GM18499 (cell line): ENCODE measurements at regions not wholly inside any gene's neighbourhood (a gene's known extent, or its start where the extent isn't known, plus 50 kb on each side); places are given as distances from the start of the nearest gene placed in this dataset.
"Not testable (repeated sequence)": the region's sequence is repeated elsewhere in the genome, so short reads cannot be mapped to it uniquely, and the experiment has no call there.

Source experiments
- ATAC-seq: cut with Tn5 transposase; IDR thresholded peaks from one replicate; pipeline ENCODE4 v1.9.1; 2021; ENCODE audit warnings: moderate number of reproducible peaks; ENCODE audit not compliant: insufficient read depth, unreplicated experiment

DNA sequence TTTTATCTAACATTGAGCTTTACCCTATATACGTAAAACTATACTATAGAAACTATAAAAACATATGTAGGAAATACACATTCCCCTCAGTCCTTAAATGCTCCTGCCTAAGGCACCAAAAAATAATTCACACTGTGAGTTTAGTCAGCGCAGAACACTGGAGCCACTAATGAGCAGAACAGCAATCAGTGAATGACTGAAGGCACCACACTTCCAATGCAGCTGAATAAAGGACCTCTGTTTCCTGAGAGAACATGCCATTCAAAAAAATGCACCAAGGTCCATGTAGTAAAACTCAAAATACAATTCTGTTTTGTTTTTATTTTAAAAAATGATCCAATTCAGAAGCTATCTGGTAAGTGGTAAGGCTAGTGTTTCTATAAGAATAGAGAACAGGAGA, 1280.6 kb upstream of the NRXN1 start:
- no peak for ATAC-seq

DNA sequence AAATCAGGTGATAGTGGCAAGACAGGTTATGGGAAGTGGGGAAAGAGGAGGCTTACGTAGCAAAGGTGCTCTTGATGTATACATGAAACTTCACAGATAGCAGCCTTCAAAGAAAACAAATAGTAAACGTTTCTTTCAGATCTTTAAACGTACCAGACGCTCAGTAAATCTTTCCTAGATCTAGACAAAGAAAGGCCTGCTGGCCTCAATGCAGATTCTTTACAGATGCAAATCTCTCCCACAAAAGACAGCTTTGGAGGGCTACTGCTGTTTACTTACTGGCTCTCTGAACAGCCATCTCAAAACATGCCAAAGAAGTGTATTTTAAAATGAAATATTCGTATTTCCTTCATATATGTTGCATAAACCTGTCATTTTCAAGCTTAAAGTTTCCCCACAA, 1279.9 kb upstream of the NRXN1 start:
- no peak for ATAC-seq

DNA sequence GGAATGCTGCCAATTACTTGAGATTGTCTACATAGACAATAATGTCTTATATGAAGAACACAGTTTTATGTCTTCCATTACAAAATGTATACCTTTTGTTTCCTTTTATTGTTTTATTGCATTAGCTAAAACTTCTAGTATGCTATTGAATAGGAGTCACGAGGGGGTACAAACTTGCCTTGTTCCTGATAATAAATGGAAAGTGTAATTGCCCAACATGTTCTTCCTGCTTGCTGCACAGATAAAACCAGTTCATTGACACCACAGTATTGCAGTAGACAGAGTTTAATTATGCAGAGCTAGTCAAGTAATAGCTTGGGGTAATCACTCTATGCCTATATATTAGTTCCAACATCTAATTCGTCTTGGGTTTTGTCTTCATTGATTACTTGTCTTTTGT, 1276.2 kb upstream of the NRXN1 start:
- no peak for ATAC-seq

DNA sequence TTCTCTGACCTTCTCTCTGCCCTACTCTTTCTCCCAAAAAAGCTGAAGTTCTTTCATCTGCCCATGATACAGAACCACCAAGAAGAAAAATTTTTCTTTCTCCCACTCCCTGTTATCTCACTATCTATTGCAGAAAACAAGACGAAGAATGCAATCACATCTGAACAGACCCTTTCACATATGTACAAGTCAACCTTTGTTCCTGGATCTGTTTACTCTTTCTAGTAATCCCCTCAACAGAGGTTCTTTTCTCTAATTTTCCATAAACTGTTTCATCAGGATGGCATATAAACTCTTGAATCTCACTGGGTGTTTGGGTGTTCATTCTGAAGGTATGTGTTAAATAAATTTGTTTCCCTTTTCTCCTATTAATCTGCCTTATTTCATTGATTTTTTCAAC, 1262.7 kb upstream of the NRXN1 start:
- no peak for ATAC-seq

DNA sequence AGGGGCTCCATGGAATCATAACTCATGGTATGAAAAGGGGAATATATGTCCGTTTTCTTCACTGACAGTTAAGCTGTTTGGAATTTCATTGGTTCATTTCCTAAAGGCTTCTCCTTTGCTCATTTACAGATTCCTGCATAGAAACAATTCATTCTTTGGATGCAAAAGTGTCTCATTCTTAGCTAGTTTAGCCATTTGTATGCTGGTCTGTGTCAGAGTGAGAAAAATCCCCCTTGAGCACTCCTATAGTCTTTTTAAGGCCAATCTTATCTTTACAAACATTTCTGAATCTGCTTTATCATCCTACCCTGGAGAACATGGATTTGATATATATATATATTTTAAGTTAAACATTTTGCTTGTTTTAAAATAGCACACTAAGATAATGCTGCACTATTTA, 1260.9 kb upstream of the NRXN1 start:
- no peak for ATAC-seq

DNA sequence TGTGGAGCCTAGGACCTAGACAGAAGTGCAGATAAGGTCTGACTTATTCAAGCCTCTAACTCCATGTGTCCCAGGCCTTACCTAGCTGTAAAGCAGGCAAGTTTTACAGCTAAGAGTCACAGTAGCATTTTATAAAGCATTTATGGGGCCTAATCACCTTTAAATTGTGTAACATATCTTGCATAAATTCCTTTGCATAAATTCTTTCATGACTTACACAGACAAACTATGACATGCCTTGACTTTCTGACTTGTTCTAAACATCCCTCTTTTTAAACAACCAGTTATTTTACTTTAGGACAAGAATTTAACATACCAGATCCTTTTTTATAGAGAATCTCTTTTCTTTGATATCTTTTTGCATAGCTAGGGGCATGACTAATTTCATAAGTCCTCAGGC, 1257.8 kb upstream of the NRXN1 start:
- no peak for ATAC-seq

DNA sequence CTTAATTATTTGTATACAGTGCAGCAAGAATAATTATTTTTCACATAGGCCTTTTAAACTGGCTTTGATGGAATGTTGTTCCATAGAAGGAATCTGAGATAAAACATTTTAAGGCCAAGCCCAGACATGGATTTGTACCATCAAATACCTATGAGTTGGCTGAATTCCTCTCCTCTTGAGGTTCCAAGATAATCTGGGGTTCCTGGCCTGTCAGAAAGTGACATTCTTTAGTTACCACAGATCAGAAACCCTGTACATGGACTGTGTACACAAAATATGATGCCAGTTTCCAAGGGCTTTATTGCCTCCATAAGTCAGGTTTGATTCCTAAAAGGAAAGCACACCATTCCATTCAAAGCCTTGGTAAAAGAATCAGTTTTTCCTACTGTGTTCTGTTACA, 1256.7 kb upstream of the NRXN1 start:
- no peak for ATAC-seq

DNA sequence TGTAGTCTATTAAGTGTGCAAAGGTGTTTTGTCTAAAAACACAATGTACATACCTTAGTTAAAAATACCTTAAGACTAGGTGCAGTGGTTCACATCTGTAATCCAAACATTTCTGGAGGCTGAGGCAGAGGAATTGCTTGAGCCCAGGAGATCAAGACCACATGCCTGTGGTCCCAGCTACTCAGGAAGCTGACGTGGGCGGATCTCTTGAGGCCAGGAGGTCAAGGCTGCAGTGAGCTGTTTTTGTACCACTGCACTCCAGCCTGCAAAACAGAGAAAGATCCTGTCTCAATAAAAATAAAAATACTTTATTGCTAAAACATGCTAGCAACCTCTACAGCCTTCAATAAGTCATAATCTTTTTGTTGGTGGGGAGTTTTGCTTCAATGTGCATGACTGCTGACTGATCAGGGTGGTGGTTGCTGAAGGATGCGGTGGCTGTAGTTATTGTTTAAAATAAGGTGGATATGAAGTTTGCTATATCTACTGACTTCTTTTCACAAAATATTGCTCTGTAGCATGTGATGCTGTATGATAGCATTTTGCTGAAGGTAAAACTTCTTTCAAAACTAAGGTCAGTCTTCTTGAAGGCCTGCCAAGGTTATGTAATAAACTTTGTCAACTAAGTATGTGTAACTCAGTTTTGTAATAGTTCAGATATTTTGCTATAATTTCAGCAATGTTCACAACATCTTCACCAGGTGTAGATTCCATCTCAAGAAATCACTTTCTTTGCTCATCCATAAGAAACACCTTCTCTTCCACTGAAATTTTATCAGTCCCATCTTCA, 1238.0 kb upstream of the NRXN1 start:
- no peak for ATAC-seq

DNA sequence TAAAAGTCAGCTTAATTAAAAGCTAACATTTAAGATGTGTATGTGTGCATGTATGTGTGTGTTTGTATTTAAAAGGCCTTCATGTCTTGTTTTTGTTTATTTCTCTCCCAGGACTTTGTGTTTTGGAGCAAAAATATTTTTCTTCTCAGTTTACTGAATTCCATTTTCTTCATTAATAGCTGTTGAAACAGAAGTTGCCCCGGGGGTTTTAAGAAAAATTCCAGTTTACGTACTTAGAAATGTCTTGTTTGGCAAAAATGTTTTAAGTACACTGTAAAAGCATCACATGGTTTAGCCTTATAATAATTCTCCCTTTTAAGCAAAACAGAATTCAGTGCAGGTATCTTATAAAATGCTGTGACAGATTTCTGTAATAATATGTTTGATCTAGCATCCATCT, 1233.0 kb upstream of the NRXN1 start:
- no peak for ATAC-seq

DNA sequence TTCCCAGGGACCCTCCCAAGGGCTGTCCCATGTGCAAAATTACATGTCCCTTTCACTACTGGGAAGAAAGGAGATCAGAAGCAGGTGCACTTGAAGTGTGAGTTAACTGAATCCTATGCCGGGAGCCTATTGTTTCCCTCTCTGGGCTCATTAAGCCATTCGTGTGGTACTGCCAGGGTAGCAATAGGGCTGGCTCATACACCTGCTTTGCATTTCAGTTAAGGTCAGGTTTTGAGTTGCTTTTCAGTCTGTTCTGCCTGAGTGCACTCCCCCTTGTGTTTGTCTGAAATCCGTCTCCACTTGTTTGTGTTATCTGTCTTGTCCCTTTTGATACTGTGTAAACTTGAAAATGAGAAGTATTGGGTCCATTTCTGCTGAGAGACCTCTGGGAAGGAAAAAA, 1232.6 kb upstream of the NRXN1 start:
- ATAC-seq: no peak

DNA sequence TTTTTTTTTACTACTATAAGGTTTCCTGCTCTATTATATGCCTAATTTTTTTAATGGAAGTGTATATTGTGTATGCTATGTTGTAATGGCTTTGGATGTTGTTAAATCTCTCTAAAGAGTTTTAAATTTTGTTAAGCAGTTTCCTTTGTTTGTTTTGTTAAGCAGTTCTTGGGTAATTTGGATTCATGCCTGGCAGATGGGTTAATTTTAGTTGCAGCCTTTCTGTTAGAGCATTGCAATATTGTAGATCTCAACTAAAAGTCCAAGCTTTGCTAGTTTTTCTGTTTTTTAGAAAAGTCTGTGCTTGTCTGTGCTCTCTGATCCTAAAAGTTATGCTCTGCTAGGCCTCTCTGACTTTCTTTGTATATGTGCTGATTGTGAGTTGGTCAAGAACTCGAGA, 1229.0 kb upstream of the NRXN1 start:
- ATAC-seq: no peak

DNA sequence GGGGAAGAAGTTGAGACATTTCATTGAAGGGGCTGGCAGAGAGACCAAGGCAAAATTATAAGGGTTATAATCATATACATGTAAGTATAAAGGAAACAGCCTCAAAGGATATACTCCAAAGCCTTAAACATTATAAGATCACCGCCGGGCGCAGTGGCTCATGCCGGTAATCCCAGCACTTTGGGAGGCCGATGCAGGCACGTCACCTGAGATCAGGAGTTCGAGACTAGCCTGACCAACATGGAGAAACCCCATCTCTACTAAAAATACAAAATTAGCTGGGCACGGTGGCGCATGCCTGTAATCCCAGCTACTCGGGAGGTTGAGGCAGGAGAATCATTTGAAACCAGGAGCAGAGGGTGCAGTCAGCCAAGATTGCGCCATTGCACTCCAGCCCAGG, 1227.0 kb upstream of the NRXN1 start:
- ATAC-seq: not testable (repeated sequence)

DNA sequence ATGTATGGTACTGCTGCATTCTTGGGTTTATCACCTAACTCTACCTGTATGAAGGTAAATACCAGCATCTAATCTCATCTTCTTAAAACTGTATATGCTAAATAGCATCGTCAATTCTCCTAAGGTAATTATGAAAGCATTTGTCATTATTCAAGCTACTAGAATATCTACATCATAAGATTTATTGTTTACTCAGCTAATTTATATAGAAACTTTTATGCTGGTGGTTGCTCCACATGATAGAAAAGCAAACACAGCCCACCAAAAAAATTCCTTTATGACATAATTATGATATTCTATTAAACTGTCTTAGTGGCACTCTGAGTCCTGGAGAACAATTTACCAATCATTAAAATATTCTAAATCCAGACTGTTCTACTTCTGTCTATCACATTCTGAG, 1226.1 kb upstream of the NRXN1 start:
- ATAC-seq: no peak

DNA sequence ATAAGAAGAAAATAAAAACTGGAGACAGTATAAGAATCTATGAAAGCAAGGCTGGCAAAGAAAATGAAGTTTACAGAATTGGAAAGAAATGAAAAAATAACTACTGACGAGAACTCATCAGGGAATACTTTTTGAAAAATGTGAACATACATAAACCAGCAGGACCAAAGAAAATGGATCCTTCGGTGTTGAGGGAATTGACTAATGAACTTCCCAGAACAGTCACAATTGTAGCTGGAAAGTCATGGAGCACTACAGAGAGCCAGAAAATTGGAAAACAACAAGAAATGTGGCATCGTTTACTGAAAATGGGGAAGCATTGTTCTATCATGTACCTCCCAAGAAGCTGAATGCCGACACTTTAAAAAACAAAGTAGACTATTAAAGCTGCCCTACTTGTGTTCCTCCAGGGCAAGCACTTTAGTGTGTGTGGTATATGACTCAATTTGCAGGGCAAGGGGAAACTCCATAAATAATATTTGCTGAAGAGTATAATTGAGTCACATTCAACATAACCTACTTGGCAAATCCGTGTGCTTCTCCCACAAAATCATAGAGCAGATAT, 1221.6 kb upstream of the NRXN1 start:
- ATAC-seq: no peak

DNA sequence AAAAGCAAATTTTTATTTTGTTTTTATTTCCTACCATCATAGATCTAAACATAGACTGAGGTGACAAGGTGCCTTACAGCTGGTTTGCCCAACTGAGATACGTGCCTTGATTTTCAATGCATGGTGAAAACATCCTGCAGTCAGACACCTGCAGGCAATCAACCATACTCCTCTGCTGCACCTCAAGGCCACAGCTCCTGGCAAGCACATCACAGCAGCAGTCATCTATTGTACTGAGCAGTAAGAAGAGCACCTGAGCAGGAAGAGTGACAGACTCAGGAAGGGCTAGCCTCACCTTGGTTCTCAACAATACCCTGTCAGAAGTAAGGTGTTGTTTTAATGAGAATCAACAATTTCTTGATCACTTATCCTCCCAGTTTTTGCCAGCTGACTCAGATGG, 1206.8 kb upstream of the NRXN1 start:
- no peak for ATAC-seq

DNA sequence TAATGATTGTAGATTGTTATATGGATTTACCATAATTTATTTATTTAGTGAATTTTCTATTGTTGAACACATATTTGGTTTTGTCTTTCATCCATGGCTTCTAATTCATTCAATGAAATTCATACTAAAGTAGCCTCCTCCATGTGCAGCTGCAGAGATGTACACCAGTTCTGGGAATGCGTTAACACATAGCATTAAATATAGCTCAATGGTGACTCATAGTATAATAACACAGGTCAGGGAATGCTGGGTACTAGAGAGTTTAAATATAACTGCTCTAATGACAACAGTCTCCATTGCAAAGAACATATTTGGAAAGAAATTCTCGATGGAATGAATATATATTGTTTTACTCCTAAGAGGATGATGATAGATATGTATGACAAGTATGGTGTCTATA, 1190.2 kb upstream of the NRXN1 start:
- ATAC-seq: no peak

DNA sequence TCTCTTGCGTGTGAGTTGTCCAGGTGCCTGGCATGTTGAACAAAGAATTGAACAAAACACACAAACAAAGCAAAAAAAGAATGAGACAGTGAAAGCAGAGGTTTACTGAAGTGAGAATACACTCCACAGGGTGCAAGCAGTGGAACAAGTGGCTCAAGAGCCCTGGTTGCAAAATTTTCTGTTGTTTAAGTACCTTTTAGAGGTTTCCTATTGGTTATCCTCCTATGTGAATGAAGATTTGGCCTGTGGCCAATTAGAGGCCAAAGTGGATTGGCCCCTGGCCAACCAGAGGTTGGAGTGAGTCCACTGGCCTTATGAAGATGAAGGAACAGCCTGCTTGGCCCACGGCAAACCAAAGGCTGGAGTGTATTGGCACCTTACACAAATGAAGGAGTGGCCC, 1188.5 kb upstream of the NRXN1 start:
- ATAC-seq: no peak

DNA sequence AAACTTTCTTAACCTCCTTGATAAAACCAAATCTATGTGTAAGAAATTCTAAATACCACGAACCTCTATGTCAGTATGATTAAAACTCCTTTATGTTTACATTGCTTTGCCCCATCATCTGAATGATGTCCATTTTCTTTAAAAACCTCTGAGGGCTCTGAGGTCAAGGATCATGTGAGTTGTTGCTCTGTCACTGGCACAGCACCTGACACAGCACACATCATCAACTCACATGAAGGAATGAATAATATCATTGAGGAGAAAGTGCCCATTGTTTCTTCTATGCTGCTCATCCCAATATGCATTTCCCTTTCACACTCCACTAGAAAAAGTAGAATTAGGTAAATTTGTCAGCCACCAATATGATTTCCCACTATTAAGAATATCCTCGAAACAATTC, 1178.7 kb upstream of the NRXN1 start:
- no peak for ATAC-seq

DNA sequence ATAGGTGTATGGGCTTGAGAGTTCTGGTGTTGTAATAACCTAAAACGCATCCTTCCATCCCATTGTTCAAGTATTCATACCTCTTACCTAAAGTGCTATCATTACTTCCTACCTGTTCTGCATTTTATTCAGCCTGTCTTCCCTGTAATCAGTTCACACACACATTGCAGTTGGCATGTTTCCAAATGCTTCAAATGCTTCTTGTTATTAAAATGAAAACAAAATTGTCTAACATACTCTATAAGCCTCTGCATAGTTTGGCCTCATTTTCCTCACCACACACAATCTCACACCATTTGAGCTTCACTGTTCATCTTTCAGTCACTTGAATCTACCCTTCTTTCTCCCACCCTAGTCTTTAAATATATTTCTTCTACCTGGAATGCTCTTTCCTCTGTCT, 1178.2 kb upstream of the NRXN1 start:
- no peak for ATAC-seq

DNA sequence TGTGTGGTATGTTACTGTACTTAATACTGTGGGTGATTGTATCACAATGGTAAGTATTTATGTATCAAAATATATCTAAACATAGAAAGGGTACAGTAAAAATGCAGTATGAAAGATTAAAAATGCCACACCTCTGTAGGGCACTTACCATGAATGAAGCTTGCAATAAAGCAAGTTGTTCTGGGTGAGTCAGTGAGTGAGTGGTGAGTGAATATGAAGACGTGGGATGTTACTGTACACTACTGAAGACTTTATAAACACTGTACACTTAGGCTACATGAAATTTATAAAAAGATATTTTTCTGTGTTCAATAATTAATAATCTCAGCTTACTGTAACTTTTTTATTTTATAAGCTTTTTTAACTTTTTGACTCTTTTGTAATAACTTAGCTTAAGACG, 1162.4 kb upstream of the NRXN1 start:
- no peak for ATAC-seq

DNA sequence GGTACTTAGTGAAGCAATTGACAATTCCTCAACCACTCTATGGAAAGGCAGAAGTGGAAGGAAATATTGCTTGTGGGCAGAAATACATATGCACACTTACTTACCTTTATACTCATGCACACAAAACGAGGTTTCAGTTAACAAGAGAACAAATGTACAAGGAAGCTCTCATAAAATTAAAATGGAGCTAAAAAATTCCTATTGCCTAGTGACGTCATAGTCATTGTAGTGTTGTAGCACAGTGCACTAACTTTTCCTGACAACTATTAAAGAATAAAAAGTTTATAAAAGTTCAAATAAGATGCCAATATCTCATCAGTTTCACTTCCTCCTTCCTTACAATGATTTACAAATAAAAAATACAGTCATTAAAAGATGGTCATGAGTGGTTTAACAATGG, 1161.9 kb upstream of the NRXN1 start:
- no peak for ATAC-seq

DNA sequence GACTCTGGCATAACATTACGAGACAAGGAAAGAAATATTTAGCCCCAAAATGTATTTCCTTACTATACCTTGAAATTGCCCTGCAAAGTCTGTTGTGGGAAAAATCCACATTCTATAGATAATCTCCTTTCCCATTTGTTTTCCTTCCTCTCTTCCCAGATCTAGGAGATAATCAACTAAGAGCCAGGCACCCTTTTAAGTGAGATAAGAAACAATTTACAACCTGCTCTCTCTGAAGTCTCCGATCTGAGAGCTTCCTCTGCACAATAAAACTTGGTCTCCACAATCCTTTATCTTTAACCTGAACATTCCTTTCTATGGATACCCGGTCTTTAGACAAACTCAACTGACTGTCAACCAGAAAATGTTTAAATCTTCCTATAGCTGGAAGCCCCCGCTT, 1160.7 kb upstream of the NRXN1 start:
- ATAC-seq: no peak
